BJ (cell line): ENCODE measurements at regions not wholly inside any gene's neighbourhood (a gene's known extent, or its start where the extent isn't known, plus 50 kb on each side); places are given as distances from the start of the nearest gene placed in this dataset.

Source experiments
- CTCF ChIA-PET: fragments of 350-600 bp; formaldehyde crosslinking; extraction: SDS; loops from one replicate; lab custom pipeline; 2021; ENCODE audit warnings: antibody characterized with exemption, inconsistent platforms; lab: Yijun Ruan, JAX
- POLR2A ChIA-PET: fragments of 300-600 bp; sonication (Branson Sonifier 250); formaldehyde crosslinking; extraction: SDS; loops from one replicate; lab custom pipeline; 2021; ENCODE audit warnings: antibody characterized with exemption; lab: Charles Lee
- DNase-seq: peaks from one replicate; pipeline ENCODE4 v3.0.0-alpha.2; 2011; ENCODE audit warnings: low read depth
- H3K27me3 ChIP-seq: 2 replicates; pipeline ENCODE4 v1.6.0; 2011; ENCODE audit warnings: low read length; ENCODE audit not compliant: control insufficient read depth, insufficient read depth
- H3K36me3 ChIP-seq: 2 replicates; pipeline ENCODE4 v1.5.1; 2011; ENCODE audit warnings: low read length; ENCODE audit not compliant: control insufficient read depth, insufficient read depth
- H3K4me3 ChIP-seq: 2 replicates; pipeline ENCODE4 v1.5.1; 2011; ENCODE audit warnings: low read depth, mild to moderate bottlenecking, control low read depth, low read length
- CTCF ChIP-seq: IDR thresholded peaks from 2 replicates; pipeline ENCODE4 v1.5.1; 2011; ENCODE audit warnings: low read depth, mild to moderate bottlenecking, control low read depth, inconsistent platforms, low read length, moderate library complexity; ENCODE audit not compliant: insufficient read depth

GRCh38 chr1:58898739-58899586 lies 115.1 kb upstream of the JUN start:
- CTCF ChIA-PET: no interaction called here
- H3K4me3 ChIP-seq: no peak overlapping the region
- POLR2A ChIA-PET: interaction anchor here (0.6 kb wide), 1 partner anchor 97 kb away, joined by 3 read pairs; no protein-coding TSS in a partner anchor
- DNase-seq: no peak
- H3K27me3 ChIP-seq: no peaks in the 10 kb centered on the region
- no peaks in the 10 kb centered on the region for H3K36me3 ChIP-seq
- no peak for TF ChIP-seq CTCF

DNA sequence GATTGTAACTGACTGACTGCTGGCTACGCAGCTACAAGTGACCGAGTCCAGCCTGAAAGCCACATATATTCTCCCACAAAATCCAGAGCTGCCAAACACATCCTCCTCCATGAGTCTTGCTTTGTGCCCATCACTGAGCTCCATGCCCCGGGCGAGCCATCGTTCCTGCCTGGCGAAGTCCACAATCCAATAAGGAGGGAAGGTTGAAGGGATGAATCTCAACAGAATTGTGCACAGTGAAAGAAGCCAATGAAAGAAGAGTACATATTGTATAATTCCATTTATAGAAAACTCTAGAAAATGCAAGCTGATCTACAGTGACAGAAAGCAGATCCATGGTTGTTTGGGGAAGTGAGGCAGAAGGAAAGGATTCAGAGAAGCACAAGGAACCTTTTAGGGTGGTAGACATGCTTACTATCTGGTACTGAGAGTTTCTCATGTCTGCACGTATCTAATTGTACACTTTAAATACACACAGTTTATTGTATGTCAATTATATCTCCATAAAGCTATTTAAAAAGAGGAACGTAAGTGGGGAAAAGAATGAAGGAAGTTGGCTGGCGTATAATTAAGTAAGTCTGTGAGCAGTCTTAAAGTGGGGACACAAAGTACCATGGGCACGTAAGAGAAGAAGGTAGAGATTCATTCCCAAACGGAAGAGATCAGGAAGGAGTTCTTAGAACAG lies 115.9 kb upstream of the JUN start:
- DNase-seq: no peak
- CTCF ChIA-PET: interaction anchor here (1.2 kb wide), 1 partner anchor 115 kb away, joined by 3 read pairs; no protein-coding TSS in a partner anchor

DNA sequence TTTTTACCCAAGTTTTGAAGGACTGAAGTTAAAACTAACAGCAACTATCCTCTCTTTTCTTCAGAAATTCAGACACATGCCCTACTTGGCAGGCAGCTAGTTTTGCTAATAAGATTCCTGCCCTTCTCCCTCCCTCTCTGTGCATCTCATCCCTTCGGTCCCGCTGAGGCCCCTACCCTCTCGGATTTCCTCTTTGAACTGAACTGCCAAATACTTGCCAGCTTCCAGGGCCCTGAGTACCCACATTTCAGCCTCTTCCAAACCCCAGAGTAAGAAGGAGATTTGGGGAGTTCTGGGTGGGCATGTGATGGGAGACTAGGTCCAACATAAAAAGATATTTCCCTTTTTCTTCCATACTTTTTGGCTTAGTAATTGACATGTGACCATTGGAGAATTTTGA lies 116.5 kb upstream of the JUN start:
- H3K4me3 ChIP-seq: no peak overlapping the region
- no peaks in the 10 kb centered on the region for H3K27me3 ChIP-seq
- TF ChIP-seq CTCF: no peak
- CTCF ChIA-PET: interaction anchor here (1.2 to 3.2 kb wide), 2 partner anchors 10 to 115 kb away, joined by 3 to 12 read pairs; no protein-coding TSS in a partner anchor
- no peaks in the 10 kb centered on the region for H3K36me3 ChIP-seq
- POLR2A ChIA-PET: interaction anchor here (0.5 kb wide), 1 partner anchor 9 kb away, joined by 12 read pairs; no protein-coding TSS in a partner anchor
- DNase-seq: no peak

More for the DNA sequence above, 115.9 kb upstream of the JUN start:
- Histone ChIP-seq H3K27me3 (no peaks in the 10 kb centered on the region), H3K36me3 (no peaks in the 10 kb centered on the region), H3K4me3 (no peak overlapping the region)
- TF ChIP-seq CTCF: no peak
- POLR2A ChIA-PET: interaction anchor here (0.5 to 0.6 kb wide), 2 partner anchors 10 to 98 kb away, joined by 3 to 12 read pairs; no protein-coding TSS in a partner anchor

DNA sequence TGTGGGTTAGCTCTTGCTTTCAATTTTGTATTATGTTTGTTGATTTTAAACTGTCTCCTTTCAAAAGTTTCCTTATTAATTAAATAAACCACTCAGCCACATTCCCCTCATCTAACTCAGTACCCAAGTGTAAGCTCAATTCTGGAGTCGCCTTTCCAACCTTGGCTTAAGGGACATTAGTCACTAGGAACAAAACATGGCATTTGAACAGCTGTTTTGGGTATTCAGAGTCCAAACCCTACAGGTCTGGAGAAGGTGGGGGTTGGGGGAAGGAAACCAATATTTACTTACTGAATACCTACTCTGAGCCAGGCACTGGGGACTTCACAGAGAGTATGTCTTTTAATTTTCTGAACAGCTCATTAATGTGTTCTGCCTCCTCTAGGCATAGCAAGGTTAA lies 117.2 kb upstream of the JUN start:
- DNase-seq: no peak
- ChIA-PET CTCF (interaction anchor here (1.2 to 3.2 kb wide), 2 partner anchors 11 to 116 kb away, joined by 3 to 12 read pairs; no protein-coding TSS in a partner anchor), POLR2A (no interaction called here)
- no peak overlapping the region for H3K4me3 ChIP-seq
- H3K36me3 ChIP-seq: no peaks in the 10 kb centered on the region
- no peaks in the 10 kb centered on the region for H3K27me3 ChIP-seq
- TF ChIP-seq CTCF: no peak
